Naive thymus-derived CD4-positive, alpha-beta T cell (primary cell): ENCODE measurements at regions not wholly inside any gene's neighbourhood (a gene's known extent, or its start where the extent isn't known, plus 50 kb on each side); places are given as distances from the start of the nearest gene placed in this dataset.

ENCODE experiments used
- ATAC-seq: fragments of 150-1000 bp; cut with Tn5 transposase; 2 replicates; pipeline ENCODE4 v1.10.0; 2021; ENCODE audit warnings: mild to moderate bottlenecking, moderate library complexity
- CTCF ChIA-PET: fragments of 350-600 bp; sonication (Branson Sonifier 250); formaldehyde crosslinking; loops from one replicate; lab custom pipeline; 2021; ENCODE audit warnings: antibody characterized with exemption; lab: Charles Lee
- POLR2A ChIA-PET: fragments of 350-600 bp; sonication (Branson Sonifier 250); formaldehyde crosslinking; loops from one replicate; lab custom pipeline; 2021; ENCODE audit warnings: antibody characterized with exemption, inconsistent platforms; lab: Charles Lee
- DNase-seq, 9 donors: peaks; one replicate each; pipeline versions ENCODE4 v3.0.0 to v3.0.0-alpha.2; 2020 to 2022; ENCODE audit warnings: mixed read lengths in 1 of 9
- H3K27ac ChIP-seq: one replicate; pipeline ENCODE4 v1.7.0; 2013; ENCODE audit warnings: mild to moderate bottlenecking, low read depth, low read length, moderate library complexity
- H3K27me3 ChIP-seq, 2 donors: one replicate each; pipeline ENCODE4 v1.7.0; 2013; ENCODE audit warnings: low read length in 2 of 2, mild to moderate bottlenecking in 2 of 2, moderate library complexity in 2 of 2; ENCODE audit not compliant: control insufficient read depth in 2 of 2, insufficient read depth in 2 of 2
- H3K36me3 ChIP-seq, 3 experiments: 1 replicate in 2 of 3; 2 replicates in 1 of 3; pipeline ENCODE4 v1.7.0; 2013; ENCODE audit warnings: low read length in 3 of 3, mild to moderate bottlenecking in 3 of 3, moderate library complexity in 1 of 3; ENCODE audit not compliant: insufficient read depth in 3 of 3, control insufficient read depth in 2 of 3
- H3K4me1 ChIP-seq, 2 donors: one replicate each; pipeline ENCODE4 v1.7.0; 2013; ENCODE audit warnings: low read length in 2 of 2, mild to moderate bottlenecking in 2 of 2, moderate library complexity in 1 of 2; ENCODE audit not compliant: control insufficient read depth in 2 of 2, insufficient read depth in 2 of 2
- H3K4me3 ChIP-seq: 2 replicates; pipeline ENCODE4 v1.7.0; 2013; ENCODE audit warnings: mild to moderate bottlenecking, low read length
- H3K9me3 ChIP-seq, 3 experiments: 1 replicate in 2 of 3; 2 replicates in 1 of 3; pipeline ENCODE4 v1.7.0; 2013; ENCODE audit warnings: low read length in 3 of 3; ENCODE audit not compliant: control insufficient read depth in 2 of 3
- H3K27ac Mint-ChIP-seq, 9 donors: one replicate each; pipeline ENCODE4 v1.8.0; 2020 to 2022; ENCODE audit warnings: mixed read lengths in 9 of 9, mild to moderate bottlenecking in 8 of 9, moderate library complexity in 5 of 9, inconsistent platforms in 2 of 9
- H3K27me3 Mint-ChIP-seq, 5 donors: one replicate each; pipeline ENCODE4 v1.8.0; 2021 to 2022; ENCODE audit warnings: mixed read lengths in 5 of 5, mild to moderate bottlenecking in 1 of 5
- H3K36me3 Mint-ChIP-seq, 5 donors: one replicate each; pipeline ENCODE4 v1.8.0; 2020 to 2022; ENCODE audit warnings: mixed read lengths in 5 of 5, mild to moderate bottlenecking in 3 of 5, inconsistent platforms in 1 of 5
- H3K4me1 Mint-ChIP-seq, 7 donors: one replicate each; pipeline ENCODE4 v1.8.0; 2020 to 2022; ENCODE audit warnings: mixed read lengths in 7 of 7, mild to moderate bottlenecking in 3 of 7, inconsistent platforms in 1 of 7
- H3K4me3 Mint-ChIP-seq, 10 donors: one replicate each; pipeline ENCODE4 v1.8.0; 2020 to 2022; ENCODE audit warnings: mild to moderate bottlenecking in 10 of 10, mixed read lengths in 10 of 10, moderate library complexity in 6 of 10, inconsistent platforms in 2 of 10
- H3K9me3 Mint-ChIP-seq, 11 donors: one replicate each; pipeline ENCODE4 v1.8.0; 2020 to 2022; ENCODE audit warnings: mixed read lengths in 11 of 11, mild to moderate bottlenecking in 4 of 11, inconsistent platforms in 1 of 11, moderate library complexity in 1 of 11
- intact Hi-C, 2 donors: fragments of 100-400 bp; cut with micrococcal nuclease; formaldehyde crosslinking; loops; one replicate each; pipeline ENCODE4 v1.15.1; 2023

DNA sequence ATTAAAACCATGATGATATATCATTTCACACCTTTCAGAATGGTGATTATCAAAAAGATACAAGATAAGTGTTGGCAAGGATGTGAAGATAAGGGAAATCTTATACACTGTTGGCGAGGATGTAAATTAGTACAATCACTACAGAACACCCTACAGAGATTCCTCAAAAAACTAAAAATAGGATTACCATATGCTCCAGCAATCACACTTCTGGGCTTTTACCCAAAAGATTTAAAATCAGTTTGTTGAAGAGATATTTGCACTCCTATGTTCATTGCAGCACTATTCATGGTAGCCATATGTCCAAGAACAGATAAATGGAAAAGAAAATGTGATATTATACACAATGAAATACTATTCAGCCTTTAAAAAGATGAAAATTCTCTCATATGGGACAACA lies 240.4 kb downstream of the GABRG1 start:
- intact Hi-C loops = no loop called here
- Mint-ChIP-seq H3K27ac (no peak overlapping the region), H3K4me1 (no peaks in the 10 kb centered on the region), H3K9me3 (peaks cover 4 to 44% (median 17%) of the 10 kb centered on the region in 11 donors), H3K36me3 (no peaks in the 10 kb centered on the region), H3K27me3 (no peaks in the 10 kb centered on the region), H3K4me3 (no peak overlapping the region)
- no peak for ATAC-seq
- no peak overlapping the region for H3K27ac ChIP-seq
- ChIA-PET CTCF (no interaction called here), POLR2A (no interaction called here)
- DNase-seq = no peak
- H3K4me3 ChIP-seq = no peak overlapping the region
- no peaks in the 10 kb centered on the region for H3K4me1 ChIP-seq
- H3K9me3 ChIP-seq = peaks cover 0 to 4% (median 0%) of the 10 kb centered on the region in 3 experiments
- no peaks in the 10 kb centered on the region for H3K27me3 ChIP-seq
- no peaks in the 10 kb centered on the region for H3K36me3 ChIP-seq

DNA sequence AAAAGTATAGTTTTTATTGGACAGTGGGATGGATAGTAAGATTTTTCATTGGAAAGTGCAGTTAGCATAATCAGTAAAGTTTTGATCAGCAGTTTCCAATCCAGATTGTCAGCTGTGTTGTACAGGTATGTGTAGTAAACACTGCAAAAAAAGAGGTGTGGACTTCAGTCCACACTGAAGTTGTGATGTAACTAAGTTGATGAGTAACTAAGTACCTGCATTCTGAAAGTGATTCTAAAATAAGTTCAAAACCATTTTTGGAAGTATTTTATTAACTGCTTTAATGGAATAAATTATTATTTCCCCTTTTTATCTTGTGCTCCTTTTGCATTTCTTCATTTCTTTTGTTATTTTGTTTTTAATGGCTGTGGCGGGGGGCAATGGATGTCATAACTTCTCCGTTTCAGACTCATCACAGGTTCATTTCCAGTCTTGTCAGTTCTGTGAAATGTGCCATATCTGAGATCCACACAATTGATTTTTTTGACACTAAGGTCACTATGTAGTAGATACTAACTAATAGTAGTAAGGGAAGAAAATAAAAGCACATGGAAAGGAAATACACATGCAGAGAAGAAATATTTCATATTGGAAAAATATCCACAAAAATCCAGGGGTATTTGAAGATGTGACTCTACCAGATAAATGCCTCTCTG lies 247.5 kb downstream of the GABRG1 start:
- no peaks in the 10 kb centered on the region for H3K27me3 ChIP-seq
- POLR2A ChIA-PET = no interaction called here
- no peaks in the 10 kb centered on the region for H3K27me3 Mint-ChIP-seq
- H3K4me1 ChIP-seq = no peaks in the 10 kb centered on the region
- no peak overlapping the region for H3K27ac Mint-ChIP-seq
- intact Hi-C loops = no loop called here
- CTCF ChIA-PET = no interaction called here
- no peak overlapping the region for H3K4me3 ChIP-seq
- H3K4me1 Mint-ChIP-seq = no peaks in the 10 kb centered on the region
- no peak overlapping the region for H3K4me3 Mint-ChIP-seq
- H3K27ac ChIP-seq = no peak overlapping the region
- ATAC-seq = no peak
- DNase-seq = no peak
- no peaks in the 10 kb centered on the region for H3K9me3 ChIP-seq
- no peaks in the 10 kb centered on the region for H3K36me3 ChIP-seq
- H3K9me3 Mint-ChIP-seq = peaks cover 0 to 17% (median 5%) of the 10 kb centered on the region in 11 donors
- H3K36me3 Mint-ChIP-seq = no peaks in the 10 kb centered on the region

DNA sequence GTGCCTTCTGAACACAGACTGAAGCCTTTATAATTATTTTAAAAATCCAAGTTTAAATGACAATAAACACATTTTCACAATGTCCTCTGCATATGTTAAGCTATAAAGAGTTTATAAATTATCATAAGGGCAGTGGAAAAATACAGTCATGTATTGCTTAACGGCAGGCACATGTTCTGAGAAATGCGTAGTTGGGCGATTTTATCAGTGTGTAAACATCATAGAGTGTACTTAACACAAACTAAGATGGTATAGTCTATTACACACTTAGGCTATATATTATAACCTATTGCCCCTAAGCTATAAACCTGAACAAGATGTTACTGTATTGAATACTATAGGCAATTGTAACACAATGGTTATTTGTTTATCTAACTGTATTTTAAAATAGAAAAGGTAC lies 254.7 kb downstream of the GABRG1 start:
- no peaks in the 10 kb centered on the region for H3K36me3 Mint-ChIP-seq
- ATAC-seq (no peak), DNase-seq (no peak)
- peaks cover 0 to 20% (median 5%) of the 10 kb centered on the region in 11 donors for H3K9me3 Mint-ChIP-seq
- no peak overlapping the region for H3K27ac ChIP-seq
- CTCF ChIA-PET = interaction anchor here (0.7 kb wide), 1 partner anchor 570 kb away, joined by 3 read pairs; no protein-coding TSS in a partner anchor
- H3K36me3 ChIP-seq = no peaks in the 10 kb centered on the region
- intact Hi-C loops = no loop called here
- H3K27ac Mint-ChIP-seq = no peak overlapping the region
- no peaks in the 10 kb centered on the region for H3K4me1 ChIP-seq
- no peak overlapping the region for H3K4me3 Mint-ChIP-seq
- no peaks in the 10 kb centered on the region for H3K27me3 ChIP-seq
- H3K9me3 ChIP-seq = no peaks in the 10 kb centered on the region
- no peak overlapping the region for H3K4me3 ChIP-seq
- POLR2A ChIA-PET = no interaction called here
- no peaks in the 10 kb centered on the region for H3K27me3 Mint-ChIP-seq
- no peaks in the 10 kb centered on the region for H3K4me1 Mint-ChIP-seq

DNA sequence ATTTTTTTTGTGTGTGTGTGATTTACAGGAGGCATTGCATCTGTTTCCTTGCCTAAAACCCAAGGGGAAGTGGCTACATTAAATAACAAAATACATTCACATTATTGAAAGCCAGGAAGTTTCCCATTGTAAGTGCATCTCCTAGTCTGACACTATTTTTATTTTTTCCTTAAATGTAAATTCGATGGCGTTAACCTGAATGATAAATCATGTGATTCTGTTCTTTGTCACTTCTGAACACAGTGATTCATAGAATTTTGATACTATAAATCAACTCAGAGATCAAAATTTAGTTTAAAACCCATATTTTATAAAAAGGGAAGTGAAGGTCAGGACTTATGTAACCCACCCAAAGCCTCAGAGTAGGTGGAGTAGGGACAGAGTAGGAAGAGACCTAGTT lies 258.1 kb downstream of the GABRG1 start:
- intact Hi-C loops = no loop called here
- Mint-ChIP-seq H3K27me3 (no peaks in the 10 kb centered on the region), H3K4me3 (no peak overlapping the region), H3K27ac (no peak overlapping the region), H3K9me3 (peaks cover 0 to 10% (median 4%) of the 10 kb centered on the region in 11 donors), H3K36me3 (no peaks in the 10 kb centered on the region), H3K4me1 (no peaks in the 10 kb centered on the region)
- H3K36me3 ChIP-seq = no peaks in the 10 kb centered on the region
- no peak for ATAC-seq
- ChIA-PET POLR2A (no interaction called here), CTCF (no interaction called here)
- H3K4me1 ChIP-seq = no peaks in the 10 kb centered on the region
- no peak overlapping the region for H3K27ac ChIP-seq
- no peaks in the 10 kb centered on the region for H3K27me3 ChIP-seq
- DNase-seq = no peak
- H3K9me3 ChIP-seq = no peaks in the 10 kb centered on the region
- H3K4me3 ChIP-seq = no peak overlapping the region

DNA sequence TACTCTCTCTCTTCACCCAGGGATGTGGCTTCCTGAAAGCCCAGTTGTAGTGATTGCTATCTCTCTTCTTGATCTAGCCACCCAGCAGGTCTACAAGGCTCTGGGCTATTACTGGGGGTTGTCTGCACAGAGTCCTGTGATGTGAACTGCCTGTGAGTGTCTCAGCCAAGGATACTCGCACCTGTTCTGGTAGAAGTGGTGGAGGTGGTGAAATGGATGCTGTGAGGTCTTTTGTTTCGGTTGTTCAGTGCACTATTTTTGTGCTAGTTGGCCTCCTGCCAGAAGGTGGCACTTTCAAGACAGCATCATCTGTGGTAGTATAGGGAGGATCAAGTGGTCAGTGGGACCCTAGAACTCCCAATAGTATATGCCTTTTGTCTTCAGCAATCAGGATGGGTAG lies 268.0 kb downstream of the GABRG1 start:
- Mint-ChIP-seq H3K9me3 (peaks cover 0 to 27% (median 11%) of the 10 kb centered on the region in 11 donors), H3K27ac (no peak overlapping the region), H3K36me3 (no peaks in the 10 kb centered on the region), H3K27me3 (no peaks in the 10 kb centered on the region), H3K4me1 (no peaks in the 10 kb centered on the region), H3K4me3 (no peak overlapping the region)
- Histone ChIP-seq H3K27me3 (no peaks in the 10 kb centered on the region), H3K27ac (no peak overlapping the region), H3K9me3 (no peaks in the 10 kb centered on the region), H3K4me1 (no peaks in the 10 kb centered on the region), H3K4me3 (no peak overlapping the region), H3K36me3 (no peaks in the 10 kb centered on the region)
- DNase-seq (no peak), ATAC-seq (no peak)
- CTCF ChIA-PET = interaction anchor here (0.6 kb wide), 1 partner anchor 64 kb away, joined by 3 read pairs; no protein-coding TSS in a partner anchor
- intact Hi-C loops = no loop called here
- POLR2A ChIA-PET = no interaction called here

DNA sequence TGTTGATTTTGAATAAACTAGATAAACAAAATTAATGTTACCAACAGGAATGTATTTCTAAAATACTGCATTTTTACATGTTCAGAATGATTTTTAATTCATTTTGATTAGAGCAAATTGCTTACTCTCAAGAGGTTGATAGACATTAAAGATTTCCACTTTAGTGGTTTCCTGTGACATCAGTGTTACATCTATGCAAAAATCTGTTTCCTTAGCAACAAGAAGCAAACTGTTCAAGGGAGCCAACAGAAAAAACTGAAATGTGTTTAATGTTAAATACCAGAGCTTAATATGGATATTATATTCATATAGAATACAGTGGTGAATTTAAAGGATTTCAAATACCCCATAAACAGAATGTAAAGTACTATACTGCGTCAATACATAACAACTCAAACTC lies 277.8 kb downstream of the GABRG1 start:
- intact Hi-C loops = no loop called here
- CTCF ChIA-PET = no interaction called here
- POLR2A ChIA-PET = no interaction called here
- DNase-seq (no peak), ATAC-seq (no peak)
- no peak overlapping the region for H3K27ac ChIP-seq
- Mint-ChIP-seq H3K36me3 (no peaks in the 10 kb centered on the region), H3K27ac (no peak overlapping the region), H3K4me3 (no peak overlapping the region), H3K27me3 (no peaks in the 10 kb centered on the region), H3K9me3 (peaks cover 1 to 12% (median 5%) of the 10 kb centered on the region in 11 donors), H3K4me1 (no peaks in the 10 kb centered on the region)
- no peaks in the 10 kb centered on the region for H3K27me3 ChIP-seq
- no peaks in the 10 kb centered on the region for H3K36me3 ChIP-seq
- no peaks in the 10 kb centered on the region for H3K9me3 ChIP-seq
- H3K4me3 ChIP-seq = no peak overlapping the region
- no peaks in the 10 kb centered on the region for H3K4me1 ChIP-seq

DNA sequence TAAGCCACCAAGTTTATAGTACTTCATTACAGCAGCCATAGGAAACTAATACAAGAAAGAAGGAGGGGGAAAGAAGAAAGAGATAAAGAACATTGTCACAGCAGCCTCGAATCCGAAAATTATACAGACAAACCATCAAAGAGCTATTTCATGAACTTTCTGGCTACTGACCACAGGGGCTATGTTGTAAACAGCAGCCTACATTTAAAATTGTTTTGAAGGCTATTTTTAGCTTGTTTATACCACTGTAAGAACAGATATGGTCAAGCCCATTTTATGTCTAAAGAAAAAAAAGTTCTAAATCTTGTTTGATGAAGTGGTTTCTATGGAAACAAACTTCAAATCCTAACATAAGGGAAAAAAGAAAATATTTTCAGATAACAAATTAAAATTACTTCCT lies 282.1 kb downstream of the GABRG1 start:
- intact Hi-C loops = no loop called here
- Mint-ChIP-seq H3K4me3 (no peak overlapping the region), H3K27me3 (no peaks in the 10 kb centered on the region), H3K27ac (no peak overlapping the region), H3K36me3 (no peaks in the 10 kb centered on the region), H3K4me1 (no peaks in the 10 kb centered on the region), H3K9me3 (peaks cover 0 to 22% (median 1%) of the 10 kb centered on the region in 11 donors)
- Histone ChIP-seq H3K9me3 (no peaks in the 10 kb centered on the region), H3K4me1 (no peaks in the 10 kb centered on the region), H3K4me3 (no peak overlapping the region), H3K27me3 (no peaks in the 10 kb centered on the region), H3K27ac (no peak overlapping the region), H3K36me3 (no peaks in the 10 kb centered on the region)
- ATAC-seq (no peak), DNase-seq (no peak)
- CTCF ChIA-PET = no interaction called here
- POLR2A ChIA-PET = no interaction called here
